ENCODE measurements at regions not wholly inside any gene's neighbourhood (a gene's known extent, or its start where the extent isn't known, plus 50 kb on each side); places are given as distances from the start of the nearest gene placed in this dataset.

- DNase-seq (ENCODE audit: low read depth), result no peak
- no peak for TF ChIP-seq CTCF (conservative IDR thresholded peaks at IDR 0.05; ENCODE audit: low read depth, low read length)
- no peak overlapping the region for H3K4me3 ChIP-seq (ENCODE audit: low read length)
These were observed 175.8 kb downstream of the RPAP3 start for GRCh38 chr12:47530050-47530449.

DNA sequence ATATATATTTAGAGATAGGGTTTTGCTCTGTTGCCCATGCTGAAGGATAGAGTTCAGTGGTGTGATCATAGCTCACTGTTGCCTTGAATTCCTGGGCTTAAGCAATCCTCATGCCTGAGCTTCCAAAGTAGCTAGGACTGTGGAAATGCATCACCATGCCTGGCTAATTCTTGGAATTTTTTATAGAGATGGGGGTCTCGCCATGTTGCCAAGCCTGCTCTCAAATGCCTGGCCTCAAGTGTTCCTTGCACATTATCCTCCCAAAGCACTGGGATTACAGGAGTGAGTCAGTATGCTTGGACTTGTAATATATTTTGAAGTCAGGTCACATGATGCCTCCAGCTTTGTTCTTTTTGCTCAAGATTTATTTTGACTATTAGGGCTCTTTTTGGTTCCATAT lies 178.0 kb downstream of the RPAP3 start:
- peak; percentile 71 for DNase-seq (ENCODE audit: low read depth)

GRCh38 chr12:47520029-47520428 lies 185.8 kb downstream of the RPAP3 start:
- no peak for TF ChIP-seq CTCF (conservative IDR thresholded peaks at IDR 0.05; ENCODE audit: low read depth, low read length)
- DNase-seq (ENCODE audit: low read depth), result no peak

More for the DNA sequence above, 178.0 kb downstream of the RPAP3 start:
- TF ChIP-seq CTCF (conservative IDR thresholded peaks at IDR 0.05; ENCODE audit: low read depth, low read length), result no peak
- no peak overlapping the region for H3K4me3 ChIP-seq (ENCODE audit: low read length)

DNA sequence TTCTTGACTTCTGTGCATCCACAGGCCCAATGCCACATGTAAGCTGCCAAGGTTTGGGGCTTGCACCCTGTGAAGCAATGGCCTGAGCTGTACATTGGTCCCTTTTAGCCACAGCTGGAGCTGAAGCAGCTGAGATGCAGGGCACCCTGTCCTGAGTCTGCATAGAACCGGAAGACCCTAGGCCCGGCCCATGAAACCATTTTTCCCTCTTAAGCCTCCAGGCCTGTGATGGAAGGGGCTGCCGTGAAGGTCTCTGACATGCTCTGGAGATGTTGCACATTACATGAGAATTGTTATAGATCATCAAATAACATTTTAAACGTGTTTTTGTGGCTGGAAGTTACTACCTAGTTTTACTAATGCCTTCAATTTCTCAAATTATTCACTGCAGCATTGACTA lies 188.7 kb downstream of the RPAP3 start:
- no peak for DNase-seq (ENCODE audit: low read depth)
- no peak for TF ChIP-seq CTCF (conservative IDR thresholded peaks at IDR 0.05; ENCODE audit: low read depth, low read length)
- H3K4me3 ChIP-seq (ENCODE audit: low read length), result no peak overlapping the region

More at GRCh38 chr12:47520029-47520428, 185.8 kb downstream of the RPAP3 start:
- no peak overlapping the region for H3K4me3 ChIP-seq (ENCODE audit: low read length)

GRCh38 chr12:47509398-47509851 lies 196.4 kb downstream of the RPAP3 start:
- no peak overlapping the region for H3K4me3 ChIP-seq (ENCODE audit: low read length)
- DNase-seq (ENCODE audit: low read depth), result no peak

GRCh38 chr12:47507221-47507620 lies 198.6 kb downstream of the RPAP3 start:
- TF ChIP-seq CTCF (conservative IDR thresholded peaks at IDR 0.05; ENCODE audit: low read depth, low read length), result no peak
- no peak for DNase-seq (ENCODE audit: low read depth)
- H3K4me3 ChIP-seq (ENCODE audit: low read length), result no peak overlapping the region

More at GRCh38 chr12:47509398-47509851, 196.4 kb downstream of the RPAP3 start:
- TF ChIP-seq CTCF (conservative IDR thresholded peaks at IDR 0.05; ENCODE audit: low read depth, low read length), result no peak

DNA sequence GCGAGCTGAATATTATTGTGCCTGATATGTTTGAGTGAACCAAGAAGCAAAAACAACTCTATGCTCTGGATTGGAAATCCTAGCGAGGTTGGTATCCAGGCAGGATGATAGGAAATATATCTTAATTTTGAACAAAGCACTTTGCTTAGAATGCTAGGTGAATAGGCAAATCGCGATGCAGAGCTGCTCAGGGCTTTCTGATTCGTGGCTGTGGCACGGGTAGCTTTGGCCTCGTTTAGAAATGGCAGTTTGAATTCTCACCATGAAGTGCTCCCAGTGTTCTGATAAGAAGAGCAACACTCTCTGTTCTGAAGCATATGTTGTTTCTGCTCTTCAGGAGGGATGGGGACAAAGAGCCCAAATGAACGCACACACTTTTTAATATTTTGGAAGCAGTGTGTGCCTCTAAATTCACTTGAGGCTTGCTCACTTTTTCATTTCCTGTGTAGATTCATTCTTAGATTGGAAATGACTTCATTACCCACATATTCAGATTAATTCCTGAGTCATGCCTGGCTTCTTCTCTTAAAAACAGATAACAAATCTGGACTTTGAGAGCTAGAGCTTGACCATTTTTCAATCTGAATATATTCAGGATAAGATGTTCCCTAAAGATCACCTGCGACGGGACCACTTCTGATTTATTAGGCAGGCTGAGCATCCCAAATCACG lies 200.9 kb downstream of the RPAP3 start:
- no peak for TF ChIP-seq CTCF (conservative IDR thresholded peaks at IDR 0.05; ENCODE audit: low read depth, low read length)
- H3K4me3 ChIP-seq (ENCODE audit: low read length), result no peak overlapping the region
- peak; percentile 6 for DNase-seq (ENCODE audit: low read depth)

Data from retinal pigment epithelial cell (primary cell).